CD4-positive, alpha-beta T cell (primary cell): ENCODE measurements at regions not wholly inside any gene's neighbourhood (a gene's known extent, or its start where the extent isn't known, plus 50 kb on each side); places are given as distances from the start of the nearest gene placed in this dataset.

ENCODE experiments used
- ATAC-seq: fragments of 200-7000 bp; cut with Tn5 transposase; one replicate; pipeline ENCODE4 v1.10.0; 2022; ENCODE audit warnings: mild to moderate bottlenecking; ENCODE audit not compliant: poor library complexity
- CTCF ChIA-PET: fragments of 350-600 bp; sonication (Branson Sonifier 250); formaldehyde crosslinking; loops from one replicate; lab custom pipeline; 2021; ENCODE audit warnings: antibody characterized with exemption, inconsistent platforms; lab: Charles Lee
- POLR2A ChIA-PET: fragments of 350-600 bp; sonication (Branson Sonifier 250); formaldehyde crosslinking; loops from one replicate; lab custom pipeline; 2021; ENCODE audit warnings: antibody characterized with exemption, inconsistent platforms; lab: Charles Lee
- DNase-seq, 14 experiments: peaks; one replicate each; pipeline ENCODE4 v3.0.0-alpha.2; 2013 to 2020; ENCODE audit warnings: mixed read lengths in 2 of 14
- H3K27ac ChIP-seq, 2 donors: one replicate each; pipeline versions ENCODE4 v1.5.1 to v1.7.0; 2013; ENCODE audit warnings: low read length in 2 of 2, low read depth in 1 of 2, mild to moderate bottlenecking in 1 of 2
- H3K27me3 ChIP-seq, 2 experiments: 1 replicate in 1 of 2; 2 replicates in 1 of 2; pipeline versions ENCODE4 v1.6.1 to v1.7.0; 2013; ENCODE audit warnings: low read length in 2 of 2, control low read depth in 1 of 2, mild to moderate bottlenecking in 1 of 2, moderate library complexity in 1 of 2; ENCODE audit not compliant: insufficient read depth in 2 of 2, control insufficient read depth in 1 of 2
- H3K36me3 ChIP-seq: one replicate; pipeline ENCODE4 v1.6.1; 2013; ENCODE audit warnings: low read length, control low read depth; ENCODE audit not compliant: insufficient read depth
- H3K4me1 ChIP-seq: one replicate; pipeline ENCODE4 v1.6.1; 2013; ENCODE audit warnings: low read length, control low read depth; ENCODE audit not compliant: insufficient read depth
- H3K4me3 ChIP-seq: one replicate; pipeline ENCODE4 v1.5.1; 2013; ENCODE audit warnings: mild to moderate bottlenecking, low read length, moderate library complexity
- H3K9me3 ChIP-seq, 2 experiments: 1 replicate in 1 of 2; 2 replicates in 1 of 2; pipeline versions ENCODE4 v1.6.1 to v1.7.0; 2013; ENCODE audit warnings: low read length in 2 of 2, mild to moderate bottlenecking in 2 of 2, control low read depth in 1 of 2, moderate library complexity in 1 of 2; ENCODE audit not compliant: control insufficient read depth in 1 of 2, insufficient read depth in 1 of 2
- H3K27ac Mint-ChIP-seq: one replicate; pipeline ENCODE4 v1.8.0; 2020; ENCODE audit warnings: mixed read lengths
- H3K27me3 Mint-ChIP-seq: one replicate; pipeline ENCODE4 v1.8.0; 2021; ENCODE audit warnings: mixed read lengths
- H3K36me3 Mint-ChIP-seq: one replicate; pipeline ENCODE4 v1.8.0; 2021; ENCODE audit warnings: low read depth, mixed read lengths
- H3K4me1 Mint-ChIP-seq: one replicate; pipeline ENCODE4 v1.8.0; 2021; ENCODE audit warnings: low read depth, mixed read lengths
- H3K4me3 Mint-ChIP-seq: one replicate; pipeline ENCODE4 v1.8.0; 2020; ENCODE audit warnings: mild to moderate bottlenecking, mixed read lengths
- H3K9me3 Mint-ChIP-seq: one replicate; pipeline ENCODE4 v1.8.0; 2020; ENCODE audit warnings: mixed read lengths
- intact Hi-C, 2 experiments: fragments of 100-400 bp; cut with DNase I in 1 of 2; cut with micrococcal nuclease in 1 of 2; formaldehyde crosslinking; loops; one replicate each; pipeline versions ENCODE4 v1.15.1 to v1.9.0; 2023 to 2025; cut with DNase I, micrococcal nuclease
- TF ChIP-seq, protein P1 (sequence below): fragments of 200-600 bp; IDR thresholded peaks from one replicate; pipeline ENCODE4 v1.8.0; 2022; ENCODE audit warnings: antibody characterized with exemption, mild to moderate bottlenecking

DNA sequence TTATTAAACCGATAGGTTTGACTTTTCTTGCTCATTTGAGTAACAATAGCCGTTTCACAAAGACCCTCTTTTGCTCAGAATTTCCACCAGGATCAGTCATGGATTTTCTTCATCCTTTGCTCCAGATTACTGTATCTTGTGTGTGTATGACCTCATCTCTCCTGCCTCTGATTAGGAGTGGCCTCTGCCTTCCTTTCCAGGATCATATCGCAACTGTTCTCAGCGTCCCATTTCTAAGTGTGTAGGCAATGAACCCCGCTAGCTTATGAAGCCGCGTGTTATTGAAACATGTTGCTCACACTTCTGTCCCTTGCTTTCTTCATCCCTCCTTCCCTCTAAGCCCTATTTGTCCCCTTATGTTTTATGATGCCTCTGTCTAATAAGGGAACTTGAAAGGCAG lies 169.8 kb upstream of the RPS23 start:
- Mint-ChIP-seq H3K27me3 (no peaks in the 10 kb centered on the region), H3K9me3 (no peaks in the 10 kb centered on the region), H3K27ac (no peak overlapping the region), H3K4me1 (no peaks in the 10 kb centered on the region), H3K36me3 (no peaks in the 10 kb centered on the region), H3K4me3 (no peak overlapping the region)
- ATAC-seq: no peak
- ChIA-PET CTCF (no interaction called here), POLR2A (no interaction called here)
- Histone ChIP-seq H3K4me3 (no peak overlapping the region), H3K4me1 (no peaks in the 10 kb centered on the region), H3K9me3 (no peaks in the 10 kb centered on the region), H3K27ac (no peak overlapping the region), H3K36me3 (no peaks in the 10 kb centered on the region), H3K27me3 (no peaks in the 10 kb centered on the region)
- DNase-seq: no peak
- TF ChIP-seq, protein P1, sequence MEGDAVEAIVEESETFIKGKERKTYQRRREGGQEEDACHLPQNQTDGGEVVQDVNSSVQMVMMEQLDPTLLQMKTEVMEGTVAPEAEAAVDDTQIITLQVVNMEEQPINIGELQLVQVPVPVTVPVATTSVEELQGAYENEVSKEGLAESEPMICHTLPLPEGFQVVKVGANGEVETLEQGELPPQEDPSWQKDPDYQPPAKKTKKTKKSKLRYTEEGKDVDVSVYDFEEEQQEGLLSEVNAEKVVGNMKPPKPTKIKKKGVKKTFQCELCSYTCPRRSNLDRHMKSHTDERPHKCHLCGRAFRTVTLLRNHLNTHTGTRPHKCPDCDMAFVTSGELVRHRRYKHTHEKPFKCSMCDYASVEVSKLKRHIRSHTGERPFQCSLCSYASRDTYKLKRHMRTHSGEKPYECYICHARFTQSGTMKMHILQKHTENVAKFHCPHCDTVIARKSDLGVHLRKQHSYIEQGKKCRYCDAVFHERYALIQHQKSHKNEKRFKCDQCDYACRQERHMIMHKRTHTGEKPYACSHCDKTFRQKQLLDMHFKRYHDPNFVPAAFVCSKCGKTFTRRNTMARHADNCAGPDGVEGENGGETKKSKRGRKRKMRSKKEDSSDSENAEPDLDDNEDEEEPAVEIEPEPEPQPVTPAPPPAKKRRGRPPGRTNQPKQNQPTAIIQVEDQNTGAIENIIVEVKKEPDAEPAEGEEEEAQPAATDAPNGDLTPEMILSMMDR: no peak
- intact Hi-C loops: no loop called here

DNA sequence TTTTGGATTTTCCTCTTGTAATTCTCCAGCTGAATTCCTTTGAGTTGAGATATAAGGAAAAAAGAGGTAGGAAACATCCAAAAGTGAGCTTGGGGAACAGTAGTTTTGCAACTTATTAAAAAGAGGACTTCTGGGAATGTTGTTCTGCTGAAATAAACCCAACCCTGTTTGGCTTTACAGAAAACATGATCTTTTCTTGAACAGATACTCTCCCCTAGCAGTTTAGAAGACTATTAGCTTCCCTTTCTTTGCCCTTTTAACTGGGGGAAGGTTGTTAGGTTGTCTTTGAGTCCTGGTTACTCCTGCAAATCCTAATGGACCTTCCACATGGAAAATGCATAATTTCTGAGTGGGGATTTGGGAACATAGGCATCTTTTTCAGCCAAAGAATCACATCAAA lies 168.7 kb upstream of the RPS23 start:
- ChIA-PET CTCF (no interaction called here), POLR2A (no interaction called here)
- TF ChIP-seq, protein P1: no peak
- Mint-ChIP-seq H3K4me1 (no peaks in the 10 kb centered on the region), H3K27me3 (no peaks in the 10 kb centered on the region), H3K27ac (no peak overlapping the region), H3K36me3 (no peaks in the 10 kb centered on the region), H3K4me3 (no peak overlapping the region), H3K9me3 (no peaks in the 10 kb centered on the region)
- Histone ChIP-seq H3K27me3 (no peaks in the 10 kb centered on the region), H3K36me3 (no peaks in the 10 kb centered on the region), H3K4me3 (no peak overlapping the region), H3K9me3 (no peaks in the 10 kb centered on the region), H3K27ac (no peak overlapping the region), H3K4me1 (no peaks in the 10 kb centered on the region)
- DNase-seq: no peak
- intact Hi-C loops: no loop called here
- ATAC-seq: no peak

DNA sequence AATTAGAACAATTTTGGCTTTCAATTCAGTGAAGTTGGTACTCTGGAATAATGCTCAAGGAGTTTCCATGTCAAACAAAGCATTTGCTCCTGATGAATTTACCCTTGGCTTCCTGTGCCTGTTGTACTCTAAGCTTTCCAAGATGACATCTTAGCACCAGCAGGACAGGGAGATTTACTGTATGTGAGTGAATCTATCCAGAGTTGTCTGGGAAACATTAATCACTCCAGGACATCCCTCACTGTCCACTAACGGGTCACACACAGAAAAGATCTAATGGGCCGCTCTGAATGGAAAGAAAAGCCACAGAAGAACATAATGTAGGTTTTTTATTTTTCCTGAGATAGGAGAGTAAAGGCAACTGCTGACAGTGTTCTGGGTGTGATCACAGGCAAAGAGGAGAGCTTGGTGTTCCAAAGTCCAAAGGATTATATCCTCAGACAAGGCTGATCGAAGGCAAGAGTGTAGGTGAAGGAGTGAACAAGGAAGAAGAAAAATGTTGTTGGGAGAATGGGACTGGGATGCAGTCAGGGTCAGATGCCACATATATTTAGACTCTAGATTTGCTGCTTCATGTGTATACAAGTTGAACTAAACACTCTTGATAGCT lies 167.7 kb upstream of the RPS23 start:
- ChIA-PET CTCF (no interaction called here), POLR2A (no interaction called here)
- intact Hi-C loops: no loop called here
- H3K36me3 ChIP-seq: no peaks in the 10 kb centered on the region
- Mint-ChIP-seq H3K4me3 (no peak overlapping the region), H3K27ac (no peak overlapping the region), H3K27me3 (no peaks in the 10 kb centered on the region), H3K9me3 (no peaks in the 10 kb centered on the region), H3K4me1 (no peaks in the 10 kb centered on the region), H3K36me3 (no peaks in the 10 kb centered on the region)
- H3K4me1 ChIP-seq: no peaks in the 10 kb centered on the region
- TF ChIP-seq, protein P1: no peak
- H3K4me3 ChIP-seq: no peak overlapping the region
- DNase-seq: no peak
- H3K9me3 ChIP-seq: no peaks in the 10 kb centered on the region
- no peaks in the 10 kb centered on the region for H3K27me3 ChIP-seq
- ATAC-seq: no peak
- no peak overlapping the region for H3K27ac ChIP-seq
